Activated T-cell treated with anti-CD3 and anti-CD28 coated beads for 24 hours (primary cell): ENCODE measurements at regions not wholly inside any gene's neighbourhood (a gene's known extent, or its start where the extent isn't known, plus 50 kb on each side); places are given as distances from the start of the nearest gene placed in this dataset.

Source experiments
- DNase-seq: peaks from one replicate; pipeline ENCODE4 v3.0.0-alpha.2; 2020; ENCODE audit warnings: low read depth

DNA sequence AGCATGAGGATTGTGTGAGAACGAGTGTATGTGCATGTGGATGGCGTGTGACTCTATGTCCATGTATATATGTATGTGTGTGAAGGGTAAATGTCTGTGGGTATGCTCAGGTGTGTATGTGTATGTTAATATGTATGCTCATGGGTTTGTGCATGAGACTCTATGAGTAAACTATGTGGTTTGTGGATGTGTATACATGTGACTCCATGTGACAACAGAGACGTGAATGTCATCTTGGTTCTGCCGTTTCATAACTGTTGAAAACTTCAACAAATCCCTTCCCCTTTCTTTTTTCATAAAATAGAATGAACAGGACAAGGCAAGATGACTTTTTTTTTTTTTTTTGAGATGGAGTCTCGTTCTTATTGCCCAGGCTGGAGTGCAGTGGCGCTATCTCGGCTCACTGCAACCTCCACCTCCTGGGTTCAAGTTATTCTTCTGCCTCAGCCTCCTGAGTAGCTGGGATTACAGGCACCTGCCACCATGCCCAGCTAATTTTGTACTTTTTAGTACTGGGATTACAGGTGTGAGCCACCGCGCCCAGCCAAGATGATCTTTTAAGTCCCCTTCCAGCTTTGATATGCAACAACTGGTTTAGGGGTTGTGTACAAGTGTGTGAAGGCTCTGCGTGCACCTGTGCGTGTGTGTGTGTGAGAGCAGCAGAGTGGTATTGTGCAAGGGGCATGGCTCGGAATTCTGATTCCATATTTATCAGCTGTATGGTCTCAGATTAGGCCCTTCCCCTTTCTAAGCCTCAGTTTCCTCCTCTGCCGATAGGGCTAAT lies 106.3 kb downstream of the EBNA1BP2 start:
- DNase-seq = no peak

DNA sequence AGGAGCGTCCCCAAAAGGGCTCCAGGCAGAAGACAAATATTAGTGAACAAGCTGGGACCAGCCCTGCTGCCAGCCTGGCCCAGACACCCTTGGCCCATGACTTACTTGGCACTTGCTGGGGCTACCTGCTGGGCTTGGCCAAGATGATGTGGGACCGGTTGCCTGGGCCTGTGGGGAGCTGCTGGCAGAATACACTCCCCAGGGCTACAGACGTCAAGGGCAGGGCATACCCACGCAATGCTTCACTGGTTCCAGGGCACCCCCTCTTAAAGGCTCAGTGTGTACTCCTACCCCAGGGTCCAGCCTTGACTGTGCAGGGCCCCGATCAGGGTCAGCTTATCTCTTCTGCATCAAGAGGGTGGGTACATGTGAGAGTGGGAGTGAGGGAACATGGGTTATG lies 106.5 kb upstream of the SLC2A1 start:
- no peak for DNase-seq

DNA sequence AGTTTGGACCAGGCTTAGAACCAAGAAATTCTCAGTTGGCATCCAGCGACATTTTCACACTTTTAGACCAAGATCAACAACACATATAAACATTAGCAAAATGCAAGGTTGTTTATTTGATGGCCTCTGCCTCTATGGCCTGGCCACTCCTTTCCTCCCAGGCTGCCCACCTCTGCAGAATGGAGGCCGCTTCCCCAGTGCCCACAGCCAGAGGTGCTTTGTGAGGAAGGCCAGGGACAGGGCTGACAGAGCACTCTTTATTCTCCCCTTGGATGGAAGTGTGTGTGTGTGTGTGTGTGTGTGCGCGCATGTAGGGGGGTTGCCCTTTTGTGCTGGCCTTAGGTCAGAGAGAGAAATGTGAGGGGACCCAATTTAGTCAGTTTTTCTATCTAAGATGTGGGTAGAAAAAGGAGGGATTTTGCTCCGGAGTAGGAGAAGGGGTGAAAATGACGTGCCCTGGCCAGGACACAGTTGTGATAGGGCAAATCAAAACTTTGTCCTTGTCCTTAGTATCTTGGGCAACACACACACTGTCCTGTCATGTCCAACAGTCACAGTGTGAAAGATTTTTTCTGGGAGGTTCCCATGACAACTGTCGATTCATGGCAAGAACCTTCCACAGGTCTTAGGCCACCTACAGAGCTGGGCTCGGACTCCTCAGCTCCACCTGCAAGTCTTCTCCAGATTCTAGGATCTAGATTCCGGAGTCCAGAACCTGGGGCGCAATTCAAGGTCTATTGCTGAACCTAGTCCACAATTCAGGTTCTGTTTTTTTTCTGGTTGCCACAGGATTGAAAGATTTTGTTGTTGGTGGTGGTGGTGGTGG lies 104.9 kb upstream of the SLC2A1 start:
- DNase-seq = no peak

DNA sequence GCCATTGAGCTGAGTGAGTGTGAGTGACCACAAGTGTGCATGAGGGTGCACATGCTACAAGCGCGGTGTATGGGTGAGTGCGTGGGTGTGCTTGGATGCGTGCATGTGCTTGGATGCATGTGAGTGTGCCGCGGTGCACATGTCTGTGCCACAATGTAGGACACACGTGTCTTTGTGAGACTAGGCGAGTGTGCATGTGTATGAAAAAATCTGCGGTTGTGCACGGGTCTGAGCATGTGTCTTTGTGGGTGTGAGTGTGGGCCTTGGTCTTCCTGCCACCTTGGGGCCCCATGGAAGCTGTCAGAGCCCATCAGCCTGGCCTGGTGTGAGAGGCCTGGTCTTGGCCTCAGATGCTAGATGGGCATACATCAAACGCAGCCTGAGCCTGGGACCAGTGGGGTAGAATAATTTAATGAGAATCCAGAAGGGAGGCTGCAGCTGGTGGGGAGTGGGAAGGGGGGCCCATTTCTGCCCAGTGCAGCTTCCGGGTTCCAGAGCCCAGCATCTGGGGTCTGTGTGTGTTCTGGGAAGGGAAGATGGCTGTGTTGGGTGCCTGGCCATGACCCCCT lies 103.9 kb upstream of the SLC2A1 start:
- DNase-seq = no peak

DNA sequence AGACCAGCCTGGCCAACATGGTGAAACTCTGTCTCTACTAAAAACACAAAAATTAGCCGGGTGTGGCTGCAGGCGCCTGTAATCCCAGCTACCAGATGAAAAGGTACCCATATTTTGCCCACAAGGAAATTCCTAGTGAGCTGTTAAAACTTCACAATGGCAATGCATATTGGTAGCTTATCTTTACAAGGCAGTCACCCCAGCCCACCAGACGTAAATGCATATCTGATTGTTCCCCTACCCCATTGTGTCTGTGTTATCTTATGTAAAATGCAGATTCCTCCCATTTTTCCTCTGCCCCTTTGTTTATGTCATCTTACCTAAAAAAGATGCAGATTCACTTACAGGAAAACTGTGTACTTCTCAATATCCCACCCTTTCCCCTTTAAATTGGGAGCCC lies 103.1 kb upstream of the SLC2A1 start:
- no peak for DNase-seq

DNA sequence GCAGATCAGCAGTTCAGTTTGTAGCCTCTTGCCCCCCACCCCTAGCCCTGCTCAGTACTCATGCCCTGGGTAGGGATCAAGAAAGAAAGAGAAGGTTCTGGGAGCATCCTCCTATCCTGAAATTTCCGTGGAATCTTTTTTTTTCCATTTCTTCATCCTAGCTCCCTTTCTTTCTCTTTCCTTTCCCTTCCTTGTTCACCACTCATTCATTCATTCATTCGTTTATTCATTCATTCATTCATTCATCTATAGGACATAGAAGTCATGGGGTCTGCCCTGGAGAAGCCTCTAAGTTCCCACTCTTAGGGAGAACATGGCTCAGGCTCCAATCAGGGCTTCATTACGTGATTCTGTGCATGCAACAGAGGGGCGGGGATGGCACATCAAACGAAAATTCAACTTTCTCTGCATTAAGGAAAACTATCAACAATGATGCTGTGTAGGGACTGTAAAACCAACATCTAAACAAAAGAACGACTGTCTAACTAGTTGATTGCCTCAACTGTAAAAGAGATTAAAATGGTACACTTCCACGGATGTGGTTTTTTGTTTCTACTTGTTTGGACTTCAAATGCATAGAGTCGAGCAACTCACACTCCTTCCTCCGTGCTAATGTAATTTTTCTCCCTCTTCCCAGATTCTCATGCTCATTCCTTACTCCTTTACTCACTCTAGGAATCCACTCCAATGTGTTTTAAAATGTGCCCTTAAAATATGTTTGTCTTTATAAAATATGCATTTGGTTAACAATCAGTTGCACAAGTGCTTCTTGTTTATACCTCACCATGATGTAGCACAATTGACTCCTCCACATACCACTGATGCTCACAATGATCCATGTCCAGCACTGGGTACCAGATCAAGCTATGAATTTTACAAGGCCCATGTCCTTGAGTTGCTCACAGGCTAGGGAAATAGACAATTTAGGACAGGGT lies 101.2 kb upstream of the SLC2A1 start:
- DNase-seq = no peak

DNA sequence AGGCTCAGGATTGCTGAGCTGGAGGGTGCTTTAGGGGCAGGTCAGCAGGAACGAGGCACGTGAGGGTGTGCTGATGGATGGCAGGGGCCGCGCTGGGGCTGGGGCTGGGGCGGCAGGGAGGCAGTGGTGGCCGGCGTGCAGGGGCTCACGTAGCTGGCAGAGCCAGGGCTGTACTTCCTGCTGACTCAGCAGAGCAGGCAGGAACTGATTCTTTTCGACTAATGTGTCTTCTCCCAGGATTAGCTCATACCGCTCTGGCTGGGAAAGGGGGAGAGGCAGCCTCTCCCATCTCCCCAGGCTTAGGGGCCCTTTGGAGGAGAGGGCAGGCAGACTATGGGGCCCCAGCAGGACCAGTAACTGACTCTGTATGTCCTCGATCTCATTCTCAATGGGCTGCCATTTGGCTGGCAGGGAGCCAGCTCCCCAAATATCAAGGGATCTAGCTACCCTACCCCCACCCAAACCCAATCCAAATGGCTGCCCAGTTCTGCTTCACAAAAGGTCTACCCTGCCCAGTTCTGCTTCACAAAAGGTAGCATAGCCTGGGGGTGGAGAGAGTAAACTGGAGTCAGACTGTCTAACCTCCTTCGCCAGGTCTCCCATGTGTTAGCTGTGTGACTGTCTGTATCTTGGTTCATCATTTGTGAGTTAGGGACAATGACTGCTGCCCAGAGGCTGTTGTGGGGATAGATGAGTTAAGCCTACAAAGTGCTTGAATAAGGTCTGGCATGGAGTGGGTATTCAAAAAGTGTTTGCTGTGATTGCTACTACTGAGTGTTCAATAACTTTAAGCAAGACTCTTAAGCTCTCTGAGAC lies 100.1 kb upstream of the SLC2A1 start:
- no peak for DNase-seq

DNA sequence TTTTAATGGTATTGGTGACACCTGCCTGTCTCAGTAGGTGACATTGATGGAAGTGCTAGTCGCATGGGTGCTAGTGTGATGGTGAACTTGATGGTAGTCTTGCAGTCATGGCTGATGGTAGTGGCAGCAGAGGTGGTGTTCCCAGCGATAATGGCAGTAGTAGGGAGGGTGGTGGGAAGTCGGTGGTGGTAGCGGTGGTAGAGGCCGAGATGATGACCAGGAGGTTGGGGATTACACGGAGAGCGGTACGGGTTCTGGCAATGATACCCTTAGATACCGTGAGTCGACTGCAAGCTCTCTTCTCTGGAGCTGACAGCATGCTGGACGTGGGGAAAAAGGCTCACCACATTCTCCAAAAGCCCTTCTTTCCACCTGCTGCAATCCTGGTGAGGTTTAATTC lies 99.4 kb upstream of the SLC2A1 start:
- DNase-seq = no peak

DNA sequence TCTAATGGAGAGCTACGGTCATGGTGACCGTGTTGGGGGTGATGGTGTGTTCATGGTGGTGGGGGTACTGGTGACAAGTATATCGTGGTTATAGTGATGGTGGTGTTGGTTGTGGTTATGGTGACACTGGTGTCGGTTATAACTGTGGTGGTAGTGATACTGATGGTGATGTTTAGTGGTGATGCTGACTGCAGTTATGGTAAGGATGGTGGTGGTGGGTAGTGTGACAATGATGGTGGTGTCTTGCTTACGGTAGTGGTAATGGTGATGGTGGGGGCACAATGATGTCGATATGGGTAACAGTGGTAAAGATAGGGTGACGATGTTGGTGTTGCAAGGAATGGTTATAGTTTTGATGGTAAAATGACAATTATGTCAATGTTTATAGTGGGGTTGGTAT lies 98.9 kb upstream of the SLC2A1 start:
- no peak for DNase-seq

DNA sequence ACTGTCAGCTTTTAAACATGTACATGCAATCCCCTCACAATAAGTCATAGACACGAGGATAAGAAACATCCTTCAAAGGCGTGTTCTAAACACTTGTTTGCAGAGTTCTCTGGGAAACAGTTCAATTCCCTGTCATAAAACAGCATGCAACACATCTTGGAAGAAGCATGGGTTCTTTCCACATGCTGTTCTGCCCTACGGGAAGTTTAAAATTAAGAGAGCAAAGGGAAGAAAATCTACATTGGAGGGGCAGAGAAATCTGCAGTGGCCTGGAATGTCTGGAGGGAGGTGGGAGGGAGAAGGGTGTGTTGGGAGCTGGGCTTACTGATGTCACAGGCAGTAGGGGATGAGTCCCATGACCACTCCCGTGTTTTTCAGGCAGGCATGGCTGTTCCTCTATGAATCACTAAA lies 98.3 kb upstream of the SLC2A1 start:
- no peak for DNase-seq

DNA sequence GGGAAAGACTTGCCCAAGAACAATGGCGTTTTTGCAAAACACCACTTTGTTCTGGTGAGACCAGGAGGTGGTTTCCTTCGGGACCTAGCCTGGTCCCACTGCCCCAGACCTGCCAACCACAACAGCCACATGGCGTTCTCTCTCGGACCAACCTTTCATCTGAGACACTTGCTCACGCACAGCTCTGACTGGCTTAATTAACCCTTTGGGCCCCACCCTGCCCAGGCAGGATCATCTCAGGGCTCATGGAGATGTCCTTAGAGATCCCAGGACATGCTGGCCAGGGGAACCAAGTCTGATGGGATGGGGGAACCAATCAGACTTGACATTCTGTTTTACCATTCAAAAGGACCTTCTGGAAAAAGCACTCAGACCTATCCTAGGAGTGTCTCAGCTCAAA lies 97.8 kb upstream of the SLC2A1 start:
- no peak for DNase-seq

DNA sequence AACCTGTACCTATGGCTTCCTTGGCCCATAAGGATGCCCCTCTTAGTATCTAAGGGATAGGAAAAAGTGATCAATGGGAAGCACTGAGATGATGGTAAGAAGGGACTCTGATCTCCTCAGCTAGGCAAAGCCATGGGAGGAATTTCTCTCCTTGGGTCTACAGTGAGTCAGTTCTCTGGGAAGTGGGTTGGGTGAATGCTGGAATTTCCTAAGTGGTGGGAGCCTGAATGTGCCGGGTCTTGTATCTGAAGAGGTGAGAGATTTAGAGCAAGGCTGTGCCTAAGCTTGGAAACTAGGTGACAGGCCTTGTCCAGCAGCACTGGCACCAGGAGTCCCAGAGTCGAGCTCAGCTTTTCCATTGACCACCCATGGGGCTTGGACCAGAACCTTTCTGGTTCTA lies 96.3 kb upstream of the SLC2A1 start:
- no peak for DNase-seq

DNA sequence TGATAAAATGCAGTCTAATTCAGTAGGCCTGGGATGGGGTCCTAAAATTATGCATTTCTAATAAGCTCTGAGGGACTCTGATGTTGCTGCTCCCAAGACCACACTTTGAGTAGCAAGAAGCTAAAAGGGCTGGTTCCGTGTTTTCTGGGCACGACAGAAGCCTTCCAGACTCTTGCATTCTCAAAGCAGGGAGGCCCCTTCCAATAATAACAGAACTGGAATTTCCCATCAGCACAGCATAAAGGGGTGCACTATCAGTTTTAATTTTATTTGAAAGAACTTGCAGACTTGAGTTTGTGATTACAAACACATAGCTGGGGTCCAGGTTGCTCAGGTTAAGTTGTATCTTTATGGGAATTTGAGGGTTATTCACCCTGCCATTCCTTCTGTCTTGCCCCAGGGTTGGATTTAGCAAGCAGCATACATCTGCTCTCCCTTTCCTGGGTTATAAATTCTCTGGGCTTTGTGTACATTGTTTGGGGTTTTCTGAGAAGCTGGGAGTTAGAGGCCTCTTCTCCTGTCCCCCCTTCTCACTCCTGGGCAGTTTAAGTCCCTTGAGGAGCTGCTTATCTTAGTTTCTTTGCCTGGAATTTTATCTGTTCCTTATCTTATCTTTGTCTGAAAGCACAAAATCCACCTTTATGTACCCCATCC lies 94.2 kb upstream of the SLC2A1 start:
- no peak for DNase-seq

DNA sequence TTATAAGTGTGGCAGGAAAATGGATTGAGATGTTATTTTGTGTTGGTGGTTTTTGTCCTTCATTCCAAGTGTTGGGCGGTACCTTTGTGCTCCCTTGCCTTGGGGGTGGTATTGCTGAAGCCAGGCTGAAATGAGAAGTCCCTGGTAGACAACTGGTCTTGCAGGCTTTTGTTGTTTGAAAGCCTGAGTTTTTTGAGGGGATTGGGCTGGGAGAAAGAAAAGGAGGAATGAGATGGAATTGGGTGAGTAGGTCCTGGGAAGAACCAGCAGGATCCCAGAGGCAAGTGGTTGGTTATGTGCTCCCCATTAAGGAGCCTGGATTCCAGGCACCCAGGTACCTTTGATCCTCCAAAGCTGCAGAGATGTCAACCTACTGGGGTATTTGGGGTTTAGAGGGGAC lies 93.7 kb upstream of the SLC2A1 start:
- DNase-seq = no peak

DNA sequence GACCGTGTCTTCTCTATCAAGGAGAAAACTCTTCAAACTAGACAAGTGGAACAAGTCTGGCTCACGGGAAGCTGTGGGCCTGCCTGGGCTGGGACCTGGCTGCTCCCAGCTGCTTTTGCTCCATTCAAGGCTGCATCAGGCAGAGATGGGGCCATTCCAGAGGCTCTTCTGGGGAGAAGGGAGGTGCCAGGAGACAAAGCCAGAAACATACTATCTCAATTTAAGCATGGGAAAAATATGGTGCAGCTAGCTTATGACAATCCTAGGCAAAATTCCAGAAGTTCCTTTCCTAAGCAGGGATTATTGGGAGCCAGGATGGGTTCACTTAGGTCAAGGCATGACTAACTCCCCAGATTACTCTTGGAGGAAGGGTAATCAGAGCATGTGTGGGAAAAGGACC lies 90.8 kb upstream of the SLC2A1 start:
- DNase-seq = no peak

DNA sequence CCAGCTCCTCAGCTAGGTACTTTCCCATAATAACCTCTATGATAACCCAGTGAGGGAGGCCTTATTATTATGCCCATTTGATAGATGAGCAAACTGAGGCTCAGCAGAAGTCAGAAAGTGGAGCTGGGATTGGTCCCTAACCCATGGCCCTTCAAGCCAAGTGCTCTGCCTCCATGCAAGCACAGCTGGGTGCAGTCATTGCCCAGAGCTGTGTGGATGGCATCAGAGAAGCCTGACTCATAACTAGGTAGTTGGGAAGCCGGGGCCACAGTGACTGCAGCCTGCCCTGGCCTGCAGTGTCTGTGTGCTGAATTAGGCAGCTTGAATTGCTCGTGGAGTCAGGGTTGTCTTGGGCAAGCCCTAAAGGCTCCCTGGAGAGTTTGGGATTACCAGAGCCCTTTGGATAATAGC lies 89.9 kb upstream of the SLC2A1 start:
- no peak for DNase-seq

DNA sequence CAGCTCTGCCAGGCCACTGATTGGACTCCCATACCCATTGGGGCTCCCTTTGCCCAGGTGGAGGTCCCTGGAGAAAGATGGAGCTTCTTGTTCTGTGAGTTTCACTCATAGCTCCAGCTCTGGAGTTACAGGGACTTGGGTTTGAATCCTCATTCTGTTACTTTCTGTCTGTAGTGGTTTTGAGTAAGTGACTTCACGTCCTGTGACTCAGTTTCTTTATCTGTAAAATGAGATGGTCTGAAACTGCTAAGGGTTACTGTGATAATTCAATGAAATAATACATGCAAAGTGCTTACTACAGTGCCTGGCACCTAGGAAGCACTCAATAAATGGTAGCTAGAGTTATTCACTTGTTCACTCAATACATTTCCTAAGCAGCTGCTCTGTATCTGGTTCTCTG lies 88.5 kb upstream of the SLC2A1 start:
- no peak for DNase-seq

DNA sequence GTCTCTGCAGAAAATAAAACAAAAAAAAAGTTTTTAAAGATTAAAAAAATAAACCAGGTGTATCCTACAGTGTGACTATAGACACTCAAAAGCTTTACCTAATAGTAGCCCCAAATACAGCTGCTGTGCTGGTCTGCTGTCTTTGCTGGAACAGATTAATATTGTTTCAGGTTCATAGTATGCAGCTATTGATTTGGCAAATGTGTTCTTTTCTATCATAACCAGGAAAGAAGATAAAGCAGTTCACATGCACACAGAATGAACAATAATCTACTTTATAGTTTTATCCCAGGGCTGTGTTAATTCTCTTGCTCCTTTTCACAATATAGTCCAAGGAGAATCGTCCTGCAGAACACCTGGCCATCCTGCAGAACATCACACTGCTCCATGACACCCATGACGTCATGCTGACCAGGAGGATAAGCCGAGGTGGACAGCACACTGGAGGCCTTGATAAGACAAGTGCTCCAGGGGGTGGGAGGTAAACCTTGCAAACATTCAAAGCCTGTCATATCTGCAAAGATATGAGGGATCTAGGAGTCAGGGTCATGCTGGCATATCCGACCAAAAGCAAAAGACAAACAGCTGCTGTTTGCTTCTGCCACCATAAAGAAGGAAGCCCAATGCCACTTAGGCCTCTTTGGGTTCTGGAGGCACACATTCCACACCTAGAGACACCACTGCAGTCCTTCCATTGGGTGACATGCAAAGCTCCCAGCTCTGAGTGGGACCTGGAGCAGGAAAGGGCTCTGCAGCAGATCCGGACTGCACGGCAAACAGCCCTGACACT lies 86.1 kb upstream of the SLC2A1 start:
- no peak for DNase-seq

DNA sequence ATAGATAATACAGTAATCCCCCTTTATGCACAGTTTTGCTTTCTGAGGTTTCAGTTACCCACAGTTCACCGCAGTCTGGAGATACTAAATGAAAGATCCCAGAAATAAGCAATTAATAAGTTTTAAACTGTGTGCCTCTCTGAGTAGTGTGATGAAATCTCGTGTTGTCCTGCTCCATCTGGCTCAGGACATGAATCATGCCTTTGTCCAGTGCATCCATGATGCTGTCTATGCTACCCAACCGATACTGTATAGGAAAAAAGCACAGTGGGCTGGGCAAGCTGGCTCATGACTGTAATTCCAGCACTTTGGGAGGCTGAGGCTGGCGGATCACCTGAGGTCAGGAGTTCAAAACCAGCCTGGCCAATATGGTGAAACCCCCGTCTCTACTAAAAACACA lies 85.0 kb upstream of the SLC2A1 start:
- no peak for DNase-seq
